ENCODE measurements at regions not wholly inside any gene's neighbourhood (a gene's known extent, or its start where the extent isn't known, plus 50 kb on each side); places are given as distances from the start of the nearest gene placed in this dataset.

- no peak for TF ChIP-seq CTCF (IDR thresholded peaks at IDR 0.05; ENCODE audit: control insufficient read depth, extremely low read depth, insufficient read depth)
- DNase-seq (ENCODE audit: low read depth) = no peak
- H3K4me3 ChIP-seq (ENCODE audit: low read depth, low read length) = no peak overlapping the region
These were observed 1970.4 kb upstream of the WWC1 start for GRCh38 chr5:166320920-166321480.

- H3K4me3 ChIP-seq (ENCODE audit: low read depth, low read length) = no peak overlapping the region
- DNase-seq (ENCODE audit: low read depth) = no peak
- TF ChIP-seq CTCF (IDR thresholded peaks at IDR 0.05; ENCODE audit: control insufficient read depth, extremely low read depth, insufficient read depth) = no peak
These were observed 1967.1 kb upstream of the WWC1 start for GRCh38 chr5:166324372-166324771.

- no peak for TF ChIP-seq CTCF (IDR thresholded peaks at IDR 0.05; ENCODE audit: control insufficient read depth, extremely low read depth, insufficient read depth)
- DNase-seq (ENCODE audit: low read depth) = no peak
- no peak overlapping the region for H3K4me3 ChIP-seq (ENCODE audit: low read depth, low read length)
These were observed 1962.2 kb upstream of the WWC1 start for GRCh38 chr5:166329149-166329800.

GRCh38 chr5:166330036-166330435 is 1961.4 kb upstream of the WWC1 start:
- no peak overlapping the region for H3K4me3 ChIP-seq (ENCODE audit: low read depth, low read length)
- no peak for TF ChIP-seq CTCF (IDR thresholded peaks at IDR 0.05; ENCODE audit: control insufficient read depth, extremely low read depth, insufficient read depth)
- DNase-seq (ENCODE audit: low read depth) = no peak

- no peak for TF ChIP-seq CTCF (IDR thresholded peaks at IDR 0.05; ENCODE audit: control insufficient read depth, extremely low read depth, insufficient read depth)
- H3K4me3 ChIP-seq (ENCODE audit: low read depth, low read length) = no peak overlapping the region
- DNase-seq (ENCODE audit: low read depth) = no peak
These were observed 1959.9 kb upstream of the WWC1 start for GRCh38 chr5:166331521-166331920.

- TF ChIP-seq CTCF (IDR thresholded peaks at IDR 0.05; ENCODE audit: control insufficient read depth, extremely low read depth, insufficient read depth) = no peak
- DNase-seq (ENCODE audit: low read depth) = no peak
- no peak overlapping the region for H3K4me3 ChIP-seq (ENCODE audit: low read depth, low read length)
These were observed 1952.6 kb upstream of the WWC1 start for GRCh38 chr5:166338801-166339200.

GRCh38 chr5:166340039-166340438 is 1951.4 kb upstream of the WWC1 start:
- no peak for DNase-seq (ENCODE audit: low read depth)
- H3K4me3 ChIP-seq (ENCODE audit: low read depth, low read length) = no peak overlapping the region
- TF ChIP-seq CTCF (IDR thresholded peaks at IDR 0.05; ENCODE audit: control insufficient read depth, extremely low read depth, insufficient read depth) = no peak

All from LNCaP clone FGC (cell line).